Neural cell (in vitro differentiated cells): ENCODE measurements at regions not wholly inside any gene's neighbourhood (a gene's known extent, or its start where the extent isn't known, plus 50 kb on each side); places are given as distances from the start of the nearest gene placed in this dataset.

ENCODE experiments used
- H2AFZ ChIP-seq: fragments of 200-600, 300-800 bp; sonication (generic), shearing (Covaris generic); 2 replicates; pipeline ENCODE4 v1.6.0; 2014; ENCODE audit warnings: low read depth, mild to moderate bottlenecking, antibody characterized with exemption, low read length, moderate library complexity
- H3F3A ChIP-seq: fragments of 200-600 bp; shearing (Covaris generic); 2 replicates; pipeline ENCODE4 v1.6.1; 2016; ENCODE audit warnings: mild to moderate bottlenecking, moderate library complexity, mixed read lengths, antibody characterized with exemption, low read length; ENCODE audit not compliant: insufficient read depth, poor library complexity, severe bottlenecking
- H3K27ac ChIP-seq: fragments of 200-600, 300-800 bp; sonication (generic), shearing (Covaris generic); 2 replicates; pipeline ENCODE4 v1.5.1; 2014; ENCODE audit warnings: mild to moderate bottlenecking, low read length, moderate library complexity
- H3K27me3 ChIP-seq: fragments of 300-800, 200-600 bp; sonication (generic), shearing (Covaris generic); 2 replicates; pipeline ENCODE4 v1.6.0; 2014; ENCODE audit warnings: mild to moderate bottlenecking, low read depth, low read length, moderate library complexity; ENCODE audit not compliant: insufficient read depth
- H3K36me3 ChIP-seq: fragments of 300-800, 200-600 bp; sonication (generic), shearing (Covaris generic); 2 replicates; pipeline ENCODE4 v1.5.1; 2014; ENCODE audit warnings: mild to moderate bottlenecking, antibody characterized with exemption, low read length, moderate library complexity; ENCODE audit not compliant: insufficient read depth
- H3K4me2 ChIP-seq: fragments of 300-800, 200-600 bp; sonication (generic), shearing (Covaris generic); 2 replicates; pipeline ENCODE4 v1.6.0; 2014; ENCODE audit warnings: mild to moderate bottlenecking, low read length
- H3K4me3 ChIP-seq: fragments of 300-800, 200-600 bp; sonication (generic), shearing (Covaris generic); 2 replicates; pipeline ENCODE4 v1.5.1; 2014; ENCODE audit warnings: mild to moderate bottlenecking, low read length, moderate library complexity
- H3K79me2 ChIP-seq: fragments of 200-600 bp; shearing (Covaris generic); replicated peaks from 2 replicates; pipeline ENCODE4 v1.6.0; 2014; ENCODE audit warnings: mild to moderate bottlenecking, low read length, moderate library complexity; ENCODE audit not compliant: insufficient read depth
- H3K9ac ChIP-seq: fragments of 300-800, 200-600 bp; sonication (generic), shearing (Covaris generic); 2 replicates; pipeline ENCODE4 v1.6.1; 2016; ENCODE audit warnings: mild to moderate bottlenecking, low read length, mixed read lengths
- H3K9me2 ChIP-seq: fragments of 200-600 bp; shearing (Covaris generic); 2 replicates; pipeline ENCODE4 v1.6.1; 2016; ENCODE audit warnings: mild to moderate bottlenecking, low read length, mixed read lengths; ENCODE audit not compliant: insufficient read depth
- H3K9me3 ChIP-seq: fragments of 200-600, 300-800 bp; sonication (generic), shearing (Covaris generic); 2 replicates; pipeline ENCODE4 v1.6.1; 2016; ENCODE audit warnings: mild to moderate bottlenecking, mixed run types, low read length, moderate library complexity, mixed read lengths
- H4K20me1 ChIP-seq: fragments of 200-600 bp; shearing (Covaris generic); 2 replicates; pipeline ENCODE4 v1.6.1; 2016; ENCODE audit warnings: mild to moderate bottlenecking, mixed run types; ENCODE audit not compliant: insufficient read depth
- EP300 ChIP-seq: fragments of 450-650 bp; conservative IDR thresholded peaks from 2 replicates; pipeline ENCODE4 v1.6.1; 2014; ENCODE audit warnings: antibody characterized with exemption, mild to moderate bottlenecking, moderate library complexity; ENCODE audit not compliant: poor library complexity, severe bottlenecking
- EZH2 ChIP-seq: fragments of 200-600, 300-800 bp; shearing (Covaris generic), sonication (generic); IDR thresholded peaks from 2 replicates; pipeline ENCODE4 v1.6.1; 2014; ENCODE audit warnings: antibody characterized with exemption, low read length, borderline replicate concordance, mild to moderate bottlenecking; ENCODE audit not compliant: insufficient read depth, poor library complexity, severe bottlenecking
- MXI1 ChIP-seq: fragments of 450-650 bp; conservative IDR thresholded peaks from 2 replicates; pipeline ENCODE4 v1.6.1; 2014; ENCODE audit warnings: antibody characterized with exemption, mild to moderate bottlenecking; ENCODE audit not compliant: poor library complexity, severe bottlenecking
- POLR2AphosphoS5 ChIP-seq: IDR thresholded peaks from 2 replicates; pipeline ENCODE4 v1.6.1; 2012
- RAD21 ChIP-seq: fragments of 450-650 bp; conservative IDR thresholded peaks from 2 replicates; pipeline ENCODE4 v1.6.1; 2014; ENCODE audit warnings: antibody characterized with exemption, mild to moderate bottlenecking, moderate library complexity
- SMC3 ChIP-seq: fragments of 450-650 bp; conservative IDR thresholded peaks from 2 replicates; pipeline ENCODE4 v1.6.1; 2014; ENCODE audit warnings: antibody characterized with exemption, mild to moderate bottlenecking, moderate library complexity; ENCODE audit not compliant: poor library complexity
- TAF1 ChIP-seq: IDR thresholded peaks from 2 replicates; pipeline ENCODE4 v1.6.1; 2012; ENCODE audit warnings: low read depth
- TF ChIP-seq, protein P1 (sequence below): IDR thresholded peaks from 2 replicates; pipeline ENCODE4 v1.6.1; 2012; ENCODE audit warnings: borderline replicate concordance
- TF ChIP-seq, protein P2 (sequence below): fragments of 450-650 bp; IDR thresholded peaks from 2 replicates; pipeline ENCODE4 v1.5.1; 2014; ENCODE audit warnings: antibody characterized with exemption, mild to moderate bottlenecking, moderate library complexity; ENCODE audit not compliant: poor library complexity, severe bottlenecking

DNA sequence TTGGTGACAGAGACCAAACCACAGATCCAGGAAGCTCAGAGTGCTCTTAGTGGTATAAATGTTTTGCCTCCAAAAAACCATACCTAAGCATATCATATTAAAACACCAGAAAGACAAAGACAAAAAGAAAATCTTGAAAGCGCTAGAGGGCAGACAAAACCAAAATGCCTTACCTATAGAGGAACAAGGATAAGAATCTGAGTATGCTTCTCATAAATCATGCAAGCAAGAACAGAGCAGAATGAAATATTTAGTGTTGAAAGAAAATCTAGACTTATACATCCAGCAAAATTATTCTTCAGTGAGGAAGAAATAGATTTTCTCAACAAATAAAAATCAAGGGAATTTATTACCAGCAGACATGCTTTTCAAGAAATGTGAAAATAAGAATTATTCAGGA is 941.0 kb upstream of the INTU start (continued):
- TF ChIP-seq, protein P1, sequence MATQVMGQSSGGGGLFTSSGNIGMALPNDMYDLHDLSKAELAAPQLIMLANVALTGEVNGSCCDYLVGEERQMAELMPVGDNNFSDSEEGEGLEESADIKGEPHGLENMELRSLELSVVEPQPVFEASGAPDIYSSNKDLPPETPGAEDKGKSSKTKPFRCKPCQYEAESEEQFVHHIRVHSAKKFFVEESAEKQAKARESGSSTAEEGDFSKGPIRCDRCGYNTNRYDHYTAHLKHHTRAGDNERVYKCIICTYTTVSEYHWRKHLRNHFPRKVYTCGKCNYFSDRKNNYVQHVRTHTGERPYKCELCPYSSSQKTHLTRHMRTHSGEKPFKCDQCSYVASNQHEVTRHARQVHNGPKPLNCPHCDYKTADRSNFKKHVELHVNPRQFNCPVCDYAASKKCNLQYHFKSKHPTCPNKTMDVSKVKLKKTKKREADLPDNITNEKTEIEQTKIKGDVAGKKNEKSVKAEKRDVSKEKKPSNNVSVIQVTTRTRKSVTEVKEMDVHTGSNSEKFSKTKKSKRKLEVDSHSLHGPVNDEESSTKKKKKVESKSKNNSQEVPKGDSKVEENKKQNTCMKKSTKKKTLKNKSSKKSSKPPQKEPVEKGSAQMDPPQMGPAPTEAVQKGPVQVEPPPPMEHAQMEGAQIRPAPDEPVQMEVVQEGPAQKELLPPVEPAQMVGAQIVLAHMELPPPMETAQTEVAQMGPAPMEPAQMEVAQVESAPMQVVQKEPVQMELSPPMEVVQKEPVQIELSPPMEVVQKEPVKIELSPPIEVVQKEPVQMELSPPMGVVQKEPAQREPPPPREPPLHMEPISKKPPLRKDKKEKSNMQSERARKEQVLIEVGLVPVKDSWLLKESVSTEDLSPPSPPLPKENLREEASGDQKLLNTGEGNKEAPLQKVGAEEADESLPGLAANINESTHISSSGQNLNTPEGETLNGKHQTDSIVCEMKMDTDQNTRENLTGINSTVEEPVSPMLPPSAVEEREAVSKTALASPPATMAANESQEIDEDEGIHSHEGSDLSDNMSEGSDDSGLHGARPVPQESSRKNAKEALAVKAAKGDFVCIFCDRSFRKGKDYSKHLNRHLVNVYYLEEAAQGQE: no peak

DNA sequence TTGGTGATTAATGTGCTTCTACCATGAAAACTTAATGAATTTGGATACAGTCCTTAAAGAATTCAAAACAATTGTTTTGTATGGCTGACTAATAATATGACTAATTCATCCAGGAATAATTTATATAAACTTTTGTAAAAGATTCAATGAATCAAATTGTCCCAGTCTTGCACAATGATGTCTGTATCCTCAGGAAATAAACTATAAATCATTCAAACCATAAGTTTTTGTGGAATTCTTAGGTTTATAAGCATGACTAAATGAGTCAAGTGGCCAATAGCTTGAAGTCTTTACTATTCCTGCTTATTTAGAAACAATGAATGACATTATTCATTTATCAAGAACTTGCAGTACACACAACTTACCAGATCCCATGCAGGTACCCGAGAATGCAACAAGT is 935.0 kb upstream of the INTU start:
- no peak overlapping the region for H2AFZ ChIP-seq
- H3K27me3 ChIP-seq: no peaks in the 10 kb centered on the region
- no peaks in the 10 kb centered on the region for H3K36me3 ChIP-seq
- H3K9me3 ChIP-seq: no peaks in the 10 kb centered on the region
- no peak overlapping the region for H3K9ac ChIP-seq
- H3K4me3 ChIP-seq: no peak overlapping the region
- no peak overlapping the region for H3K4me2 ChIP-seq
- no peaks in the 10 kb centered on the region for H4K20me1 ChIP-seq
- H3K9me2 ChIP-seq: no peaks in the 10 kb centered on the region
- H3K79me2 ChIP-seq: no peaks in the 10 kb centered on the region
- TF ChIP-seq EP300 (no peak), EZH2 (no peak), TAF1 (no peak), MXI1 (no peak), SMC3 (no peak), RAD21 (no peak), POLR2AphosphoS5 (no peak)
- TF ChIP-seq, protein P2, sequence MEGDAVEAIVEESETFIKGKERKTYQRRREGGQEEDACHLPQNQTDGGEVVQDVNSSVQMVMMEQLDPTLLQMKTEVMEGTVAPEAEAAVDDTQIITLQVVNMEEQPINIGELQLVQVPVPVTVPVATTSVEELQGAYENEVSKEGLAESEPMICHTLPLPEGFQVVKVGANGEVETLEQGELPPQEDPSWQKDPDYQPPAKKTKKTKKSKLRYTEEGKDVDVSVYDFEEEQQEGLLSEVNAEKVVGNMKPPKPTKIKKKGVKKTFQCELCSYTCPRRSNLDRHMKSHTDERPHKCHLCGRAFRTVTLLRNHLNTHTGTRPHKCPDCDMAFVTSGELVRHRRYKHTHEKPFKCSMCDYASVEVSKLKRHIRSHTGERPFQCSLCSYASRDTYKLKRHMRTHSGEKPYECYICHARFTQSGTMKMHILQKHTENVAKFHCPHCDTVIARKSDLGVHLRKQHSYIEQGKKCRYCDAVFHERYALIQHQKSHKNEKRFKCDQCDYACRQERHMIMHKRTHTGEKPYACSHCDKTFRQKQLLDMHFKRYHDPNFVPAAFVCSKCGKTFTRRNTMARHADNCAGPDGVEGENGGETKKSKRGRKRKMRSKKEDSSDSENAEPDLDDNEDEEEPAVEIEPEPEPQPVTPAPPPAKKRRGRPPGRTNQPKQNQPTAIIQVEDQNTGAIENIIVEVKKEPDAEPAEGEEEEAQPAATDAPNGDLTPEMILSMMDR: no peak
- TF ChIP-seq, protein P1: no peak
- no peak overlapping the region for H3K27ac ChIP-seq
- H3F3A ChIP-seq: no peaks in the 10 kb centered on the region
